Sigmoid colon (tissue), 6 donors: ENCODE measurements at regions not wholly inside any gene's neighbourhood (a gene's known extent, or its start where the extent isn't known, plus 50 kb on each side); places are given as distances from the start of the nearest gene placed in this dataset.
A peak's percentile ranks its signal among the peaks of the same experiment; 100 is the strongest.

Source experiments
- DNase-seq: peaks from one replicate; pipeline ENCODE4 v3.0.0-alpha.2; 2019
- H3K27ac ChIP-seq, 4 donors: fragments of 200-600 bp; sonication (generic); one replicate each; pipeline ENCODE4 v1.5.1; 2016 to 2019; ENCODE audit warnings: mild to moderate bottlenecking in 1 of 4
- H3K27me3 ChIP-seq, 3 donors: fragments of 200-600 bp; sonication (generic); one replicate each; pipeline ENCODE4 v1.5.1; 2019; ENCODE audit warnings: mild to moderate bottlenecking in 1 of 3
- H3K36me3 ChIP-seq, 4 donors: fragments of 200-600 bp; sonication (generic); one replicate each; pipeline ENCODE4 v1.5.1; 2016 to 2019
- H3K4me1 ChIP-seq, 4 donors: fragments of 200-600 bp; sonication (generic); one replicate each; pipeline ENCODE4 v1.5.1; 2017 to 2019
- H3K4me3 ChIP-seq, 4 donors: fragments of 200-600 bp; sonication (generic); one replicate each; pipeline ENCODE4 v1.5.1; 2017 to 2019; ENCODE audit warnings: mild to moderate bottlenecking in 2 of 4, moderate library complexity in 1 of 4
- H3K9me3 ChIP-seq, 4 donors: fragments of 200-600 bp in 3 of 4; sonication (generic) in 3 of 4; one replicate each; pipeline versions ENCODE4 v1.5.1 to v1.6.1; 2013 to 2019
- CTCF ChIP-seq, 4 experiments: fragments of 450-650 bp in 3 of 4; fragments of 200-600 bp in 1 of 4; IDR thresholded peaks; one replicate each; pipeline ENCODE4 v1.5.1; 2016 to 2019; ENCODE audit warnings: antibody characterized with exemption in 4 of 4, mild to moderate bottlenecking in 3 of 4, moderate library complexity in 2 of 4
- EP300 ChIP-seq, 4 donors: sonication (generic); formaldehyde crosslinking; IDR thresholded peaks; one replicate each; pipeline ENCODE4 v1.6.1; 2017; ENCODE audit warnings: antibody characterized with exemption in 4 of 4
- POLR2A ChIP-seq, 2 donors: fragments of 450-650 bp; IDR thresholded peaks; one replicate each; pipeline ENCODE4 v1.6.1; 2016; ENCODE audit warnings: antibody characterized with exemption in 2 of 2, mild to moderate bottlenecking in 2 of 2, moderate library complexity in 2 of 2
- POLR2AphosphoS5 ChIP-seq, 4 donors: sonication (generic); formaldehyde crosslinking; IDR thresholded peaks; one replicate each; pipeline ENCODE4 v1.6.1; 2017; ENCODE audit warnings: antibody characterized with exemption in 4 of 4
- WGBS, 2 donors: extraction: QIAGEN DNeasy Blood & Tissue Kit; methylation state at CpG; one replicate each; pipeline ENCODE4 v1.1.7; 2013; 5-methylcytosine and 5-hydroxymethylcytosine counted together
- intact Hi-C: fragments of 100-400 bp; cut with DNase I; formaldehyde crosslinking; loops from one replicate; pipeline ENCODE4 v1.15.1; 2023
- donor health status: healthy with polysubstance abuse.
- donor health status: healthy.

GRCh38 chr2:12805033-12805432 lies 88.3 kb downstream of the TRIB2 start:
- intact Hi-C loops: no loop called here
- TF ChIP-seq POLR2AphosphoS5 (IDR thresholded peaks at IDR 0.05): no peak
- TF ChIP-seq CTCF (IDR thresholded peaks at IDR 0.05): no peak
- TF ChIP-seq EP300 (IDR thresholded peaks at IDR 0.05): no peak
- no peak for TF ChIP-seq POLR2A (IDR thresholded peaks at IDR 0.05)

GRCh38 chr2:12806549-12807242 lies 90.0 kb downstream of the TRIB2 start:
- DNase-seq: no peak
- Histone ChIP-seq H3K27ac (peak overlapping the region; percentile 2 to 52 (median 30)), H3K27me3 (no peaks in the 10 kb centered on the region), H3K36me3 (no peaks in the 10 kb centered on the region), H3K9me3 (no peaks in the 10 kb centered on the region), H3K4me3 (no peak overlapping the region), H3K4me1 (peaks cover 0 to 29% (median 17%) of the 10 kb centered on the region in 4 donors)
- intact Hi-C loops: no loop called here
- TF ChIP-seq POLR2AphosphoS5 (IDR thresholded peaks at IDR 0.05) (peak in 1 of 4 donors; percentile 26), POLR2A (IDR thresholded peaks at IDR 0.05) (no peak), EP300 (IDR thresholded peaks at IDR 0.05) (no peak), CTCF (IDR thresholded peaks at IDR 0.05) (no peak)
- 61 to 75% methylated on average over 5 of the region's 5 CpGs for WGBS, 2 donors

More at GRCh38 chr2:12805033-12805432, 88.3 kb downstream of the TRIB2 start:
- Histone ChIP-seq H3K27me3 (no peaks in the 10 kb centered on the region), H3K9me3 (peaks cover 0 to 5% (median 0%) of the 10 kb centered on the region in 4 donors), H3K4me3 (no peak overlapping the region), H3K27ac (no peak overlapping the region), H3K4me1 (peaks cover 0 to 29% (median 17%) of the 10 kb centered on the region in 4 donors), H3K36me3 (no peaks in the 10 kb centered on the region)
- DNase-seq: no peak

GRCh38 chr2:12807907-12808810 lies 91.4 kb downstream of the TRIB2 start:
- H3K4me1 ChIP-seq: peaks cover 0 to 29% (median 17%) of the 10 kb centered on the region in 4 donors
- no peak overlapping the region for H3K4me3 ChIP-seq
- 71 to 81% methylated on average over 6 of the region's 6 CpGs for WGBS, 2 donors
- intact Hi-C loops: no loop called here
- TF ChIP-seq EP300 (IDR thresholded peaks at IDR 0.05) (no peak), POLR2AphosphoS5 (IDR thresholded peaks at IDR 0.05) (peak in 1 of 4 donors; percentile 31)
- no peaks in the 10 kb centered on the region for H3K9me3 ChIP-seq
- no peaks in the 10 kb centered on the region for H3K36me3 ChIP-seq
- DNase-seq: no peak
- H3K27me3 ChIP-seq: no peaks in the 10 kb centered on the region
- H3K27ac ChIP-seq: peak overlapping the region; percentile 29 to 52 (median 39)

GRCh38 chr2:12809526-12809925 lies 92.8 kb downstream of the TRIB2 start:
- DNase-seq: no peak
- Histone ChIP-seq H3K27ac (peak overlapping the region in 2 of 4 donors; percentile 48 to 52), H3K9me3 (no peaks in the 10 kb centered on the region), H3K36me3 (no peaks in the 10 kb centered on the region), H3K4me3 (no peak overlapping the region), H3K4me1 (peaks cover 0 to 29% (median 17%) of the 10 kb centered on the region in 4 donors), H3K27me3 (no peaks in the 10 kb centered on the region)
- WGBS, 2 donors: 61 to 78% methylated on average over 4 of the region's 4 CpGs
- intact Hi-C loops: no loop called here
- no peak for TF ChIP-seq POLR2A (IDR thresholded peaks at IDR 0.05)
- TF ChIP-seq EP300 (IDR thresholded peaks at IDR 0.05): no peak
- TF ChIP-seq CTCF (IDR thresholded peaks at IDR 0.05): no peak
- no peak for TF ChIP-seq POLR2AphosphoS5 (IDR thresholded peaks at IDR 0.05)

GRCh38 chr2:12811916-12812315 lies 95.2 kb downstream of the TRIB2 start:
- intact Hi-C loops: loop anchor here (10.0 kb wide), 1 partner anchor 103 kb away; no protein-coding TSS in a partner anchor
- no peak for DNase-seq
- TF ChIP-seq POLR2A (IDR thresholded peaks at IDR 0.05) (no peak), EP300 (IDR thresholded peaks at IDR 0.05) (no peak), POLR2AphosphoS5 (IDR thresholded peaks at IDR 0.05) (no peak), CTCF (IDR thresholded peaks at IDR 0.05) (no peak)

More at GRCh38 chr2:12811916-12812315, 95.2 kb downstream of the TRIB2 start:
- peaks cover 0 to 20% (median 13%) of the 10 kb centered on the region in 4 donors for H3K4me1 ChIP-seq
- no peaks in the 10 kb centered on the region for H3K27me3 ChIP-seq
- no peak overlapping the region for H3K4me3 ChIP-seq
- H3K9me3 ChIP-seq: no peaks in the 10 kb centered on the region
- no peaks in the 10 kb centered on the region for H3K36me3 ChIP-seq
- H3K27ac ChIP-seq: no peak overlapping the region
